Cerebellar cortex (tissue), 1 donor: ENCODE measurements at regions not wholly inside any gene's neighbourhood (a gene's known extent, or its start where the extent isn't known, plus 50 kb on each side); places are given as distances from the start of the nearest gene placed in this dataset.
A peak's percentile ranks its signal among the peaks of the same experiment; 100 is the strongest.
"Not testable (repeated sequence)": the region's sequence is repeated elsewhere in the genome, so short reads cannot be mapped to it uniquely, and the experiment has no call there.

Experiments used
- DNase-seq: peaks from one replicate; pipeline ENCODE4 v3.0.0-alpha.2; 2015; ENCODE audit warnings: low spot score

GRCh38 chr3:137116619-137117018, 158.8 kb downstream of the IL20RB start:
- no peak for DNase-seq

- peak; percentile 14 for DNase-seq
Observed at GRCh38 chr3:137121704-137122314, 164.0 kb downstream of the IL20RB start.

GRCh38 chr3:137131081-137131480, 173.3 kb downstream of the IL20RB start:
- DNase-seq: no peak

- DNase-seq: no peak
Observed at GRCh38 chr3:137134431-137134830, 176.6 kb downstream of the IL20RB start.

- DNase-seq: no peak
Observed at GRCh38 chr3:137148406-137148805, 190.6 kb downstream of the IL20RB start.

GRCh38 chr3:137148917-137149316, 191.1 kb downstream of the IL20RB start:
- no peak for DNase-seq

GRCh38 chr3:137150825-137151224, 193.0 kb downstream of the IL20RB start:
- DNase-seq: no peak

- not testable (repeated sequence) for DNase-seq
Observed at GRCh38 chr3:137153046-137153445, 195.3 kb downstream of the IL20RB start.

- DNase-seq: peak; percentile 30
Observed at GRCh38 chr3:137163241-137163871, 205.6 kb downstream of the IL20RB start.

GRCh38 chr3:137163958-137164357, 206.2 kb downstream of the IL20RB start:
- DNase-seq: no peak

- DNase-seq: no peak
Observed at GRCh38 chr3:137165117-137165806, 207.5 kb downstream of the IL20RB start.

- DNase-seq: no peak
Observed at GRCh38 chr3:137171834-137172603, 214.2 kb downstream of the IL20RB start.

- peak; percentile 63 for DNase-seq
Observed at GRCh38 chr3:137172728-137173127, 214.9 kb downstream of the IL20RB start.

GRCh38 chr3:137174514-137174913, 216.7 kb downstream of the IL20RB start:
- peak; percentile 52 for DNase-seq

GRCh38 chr3:137180220-137180619, 222.4 kb downstream of the IL20RB start:
- no peak for DNase-seq

- DNase-seq: no peak
Observed at GRCh38 chr3:137191133-137191923, 233.5 kb downstream of the IL20RB start.

GRCh38 chr3:137191951-137192350, 234.2 kb downstream of the IL20RB start:
- DNase-seq: no peak

- no peak for DNase-seq
Observed at GRCh38 chr3:137194301-137194700, 236.5 kb downstream of the IL20RB start.

GRCh38 chr3:137198374-137198773, 240.6 kb downstream of the IL20RB start:
- not testable (repeated sequence) for DNase-seq

GRCh38 chr3:137199678-137200077, 241.9 kb downstream of the IL20RB start:
- no peak for DNase-seq

- no peak for DNase-seq
Observed at GRCh38 chr3:137201066-137201465, 243.3 kb downstream of the IL20RB start.

- DNase-seq: no peak
Observed at GRCh38 chr3:137202941-137203340, 245.2 kb downstream of the IL20RB start.
